Fibroblast of skin of right quadriceps (primary cell): ENCODE measurements at regions not wholly inside any gene's neighbourhood (a gene's known extent, or its start where the extent isn't known, plus 50 kb on each side); places are given as distances from the start of the nearest gene placed in this dataset.

ENCODE experiments used
- DNase-seq: peaks from one replicate; pipeline ENCODE4 v3.0.0-alpha.2; 2013

DNA sequence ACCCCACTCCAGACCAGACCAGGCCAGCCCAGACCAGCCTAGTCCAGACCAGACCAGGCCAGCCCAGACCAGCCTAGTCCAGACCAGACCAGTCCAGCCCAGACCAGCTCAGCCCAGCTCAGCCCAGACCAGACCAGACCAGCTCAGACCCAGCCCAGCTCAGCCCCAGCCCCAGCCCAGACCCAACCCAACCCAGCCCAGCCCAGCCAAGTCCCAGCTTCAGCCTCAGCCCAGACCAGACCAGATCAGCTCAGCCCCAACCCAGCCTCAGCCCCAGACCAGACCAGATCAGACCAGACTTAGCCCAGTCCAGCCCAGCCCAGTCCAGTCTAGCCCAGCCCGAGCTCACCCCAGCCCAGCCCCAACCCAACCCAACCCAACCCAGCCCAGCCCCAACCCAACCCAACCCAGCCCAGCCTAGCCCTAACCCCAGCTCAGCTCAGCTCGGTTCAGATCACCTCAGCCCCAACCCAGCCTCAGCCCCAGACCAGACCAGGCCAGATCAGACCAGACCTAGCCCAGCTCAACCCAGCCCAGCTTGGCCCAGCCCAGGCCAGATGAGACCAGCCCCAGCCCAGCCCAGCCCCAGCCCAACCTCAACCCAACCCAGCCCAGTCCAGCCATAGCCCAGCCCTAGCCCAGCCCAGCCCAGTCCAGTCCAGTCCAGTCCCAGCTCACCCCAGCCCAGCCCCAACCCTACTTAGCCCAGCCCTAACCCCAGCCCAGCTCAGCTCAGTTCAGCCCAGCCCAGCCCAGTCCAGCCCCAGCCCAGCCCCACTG lies 204.7 kb downstream of the BCL11B start:
- DNase-seq, result no peak

DNA sequence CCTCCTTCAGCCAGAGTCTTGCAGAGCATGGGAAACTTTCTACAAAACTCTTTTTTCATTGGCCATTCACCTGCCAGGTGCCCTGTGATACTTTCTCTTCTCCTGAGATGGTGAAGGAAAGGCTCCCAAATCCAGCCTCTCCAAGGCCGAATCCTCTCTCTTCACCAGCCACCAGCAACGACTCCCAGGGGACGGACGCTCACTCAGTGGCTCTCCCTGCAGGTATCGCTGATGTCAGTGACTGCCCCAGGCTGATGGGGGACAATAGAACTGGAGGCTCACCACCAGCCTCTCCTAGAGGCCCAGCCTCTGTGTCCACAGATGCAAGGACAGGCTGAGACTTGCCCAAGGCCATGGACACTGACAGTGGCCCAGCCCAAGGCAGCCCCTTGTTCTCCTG lies 204.1 kb downstream of the BCL11B start:
- DNase-seq, result no peak

DNA sequence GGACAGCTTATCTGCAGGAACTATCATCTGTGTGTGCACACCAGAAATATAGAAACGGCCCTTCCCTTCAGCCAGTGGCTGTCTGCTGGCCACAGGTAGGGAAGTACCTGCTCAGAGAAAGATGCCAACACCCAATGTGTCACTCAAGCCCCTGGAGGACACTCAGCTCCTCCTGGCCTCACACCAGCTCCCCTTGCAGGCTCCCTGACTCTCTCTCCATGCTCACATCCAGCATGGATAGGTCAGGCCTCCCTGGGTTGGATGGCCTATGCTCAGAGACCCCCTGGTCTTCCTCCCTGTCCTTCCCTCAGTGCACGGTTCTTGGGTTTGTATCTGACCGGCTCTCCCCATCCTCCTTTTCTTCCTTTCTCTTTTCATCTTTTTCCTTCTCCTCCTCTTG lies 202.1 kb downstream of the BCL11B start:
- no peak for DNase-seq

DNA sequence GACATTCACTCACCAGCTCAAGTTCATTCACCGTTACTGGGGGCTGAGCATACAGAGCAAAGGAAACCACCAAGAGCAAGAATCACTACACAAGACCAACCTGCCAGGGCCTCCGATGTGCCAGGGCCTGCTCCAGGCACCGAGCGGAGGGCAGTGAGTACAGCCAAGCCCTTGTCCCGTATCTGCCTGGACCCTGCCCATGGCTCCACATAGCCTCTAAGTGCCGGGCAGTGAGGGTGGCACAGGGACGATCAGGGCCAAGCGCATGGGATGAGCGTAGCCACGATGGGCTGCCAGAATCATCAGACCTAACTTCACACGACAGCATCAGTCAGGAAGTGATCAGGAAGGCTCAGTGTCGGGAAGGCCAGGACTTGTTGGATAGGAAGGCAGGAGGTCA lies 199.6 kb downstream of the BCL11B start:
- DNase-seq, result no peak

DNA sequence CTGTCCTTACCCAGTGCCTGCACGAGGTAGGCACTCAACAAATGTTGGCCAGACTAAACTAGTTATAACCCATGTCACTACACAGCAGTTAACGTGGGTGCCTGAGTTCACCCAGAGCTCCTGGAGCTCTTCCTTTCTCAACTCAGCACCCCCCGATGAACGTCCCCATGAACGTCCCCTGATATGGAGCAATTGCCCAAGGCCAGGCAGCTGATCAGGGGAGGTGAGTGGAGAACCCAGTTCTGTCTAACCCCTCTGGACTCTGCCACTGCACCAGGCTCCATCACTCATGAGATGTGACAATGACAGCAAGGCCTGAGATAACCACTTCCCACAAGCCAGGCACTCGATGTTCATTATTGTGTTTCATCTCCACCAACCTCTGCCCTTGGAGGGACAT lies 199.0 kb downstream of the BCL11B start:
- DNase-seq, result no peak

DNA sequence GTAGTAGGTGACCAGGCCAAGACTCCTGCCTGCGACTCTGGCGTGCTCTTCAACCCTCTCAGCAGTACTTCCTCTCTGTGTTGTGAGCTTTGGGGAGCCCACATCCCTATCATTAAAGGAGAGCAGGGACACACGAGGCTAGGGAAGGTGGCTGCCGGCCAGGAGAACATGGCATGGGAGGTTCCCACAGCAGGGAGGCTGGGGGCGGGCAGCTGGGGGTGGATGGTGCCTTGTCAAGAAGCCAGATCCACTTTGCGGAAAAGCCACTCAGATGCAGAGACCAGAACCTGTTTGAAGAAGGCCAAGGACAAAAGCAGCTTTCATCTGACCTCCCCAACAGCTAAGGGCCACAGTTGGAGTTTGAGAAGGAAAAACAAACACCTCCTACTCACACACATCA lies 198.6 kb downstream of the BCL11B start:
- DNase-seq, result no peak

DNA sequence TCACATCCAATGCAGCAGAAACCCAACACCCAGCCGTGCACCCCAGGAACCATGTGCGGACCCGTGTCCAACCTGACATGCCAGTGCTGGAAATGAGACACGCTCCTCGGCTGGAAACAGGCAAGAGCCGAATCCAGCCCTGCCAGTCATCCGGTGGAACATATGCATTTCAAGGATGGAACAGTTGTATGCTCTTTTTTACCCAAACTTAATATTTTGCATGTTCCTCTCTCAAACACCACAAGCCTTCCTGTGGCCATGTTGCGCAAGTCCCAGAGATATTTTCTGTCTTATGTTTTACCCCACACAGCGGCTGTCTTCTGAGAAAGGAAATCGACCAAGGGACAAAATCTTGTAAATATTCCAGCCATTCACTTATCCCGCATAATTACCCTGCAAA lies 196.9 kb downstream of the BCL11B start:
- DNase-seq, result peak; percentile 7

DNA sequence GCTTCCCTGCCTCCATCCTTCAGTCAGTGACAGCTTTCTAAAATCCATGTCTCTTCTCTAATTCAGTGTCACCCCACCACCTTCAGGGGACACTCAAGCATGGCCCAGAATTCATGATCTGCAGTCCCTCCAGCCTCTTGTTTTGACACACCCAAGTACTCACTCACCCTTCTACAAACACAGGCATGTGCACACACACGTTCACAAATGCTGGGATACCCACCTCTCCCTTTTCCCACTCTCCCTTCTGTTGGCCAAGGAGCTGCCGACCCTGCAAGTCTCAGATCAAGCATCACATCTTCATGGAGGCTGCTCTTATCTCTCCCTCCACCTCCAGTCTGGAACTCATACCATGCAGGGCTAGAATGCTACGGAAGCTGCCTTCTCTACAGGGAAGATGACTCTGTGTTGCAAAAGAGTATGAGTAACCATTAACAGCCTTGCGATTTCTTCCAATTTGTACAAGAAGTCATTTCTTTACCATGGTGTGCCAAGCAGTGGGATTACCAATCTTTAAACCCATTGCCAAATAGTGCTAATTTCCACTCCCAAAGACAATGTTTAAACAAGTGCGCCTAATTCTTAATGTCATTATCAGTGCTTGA lies 196.1 kb downstream of the BCL11B start:
- no peak for DNase-seq

DNA sequence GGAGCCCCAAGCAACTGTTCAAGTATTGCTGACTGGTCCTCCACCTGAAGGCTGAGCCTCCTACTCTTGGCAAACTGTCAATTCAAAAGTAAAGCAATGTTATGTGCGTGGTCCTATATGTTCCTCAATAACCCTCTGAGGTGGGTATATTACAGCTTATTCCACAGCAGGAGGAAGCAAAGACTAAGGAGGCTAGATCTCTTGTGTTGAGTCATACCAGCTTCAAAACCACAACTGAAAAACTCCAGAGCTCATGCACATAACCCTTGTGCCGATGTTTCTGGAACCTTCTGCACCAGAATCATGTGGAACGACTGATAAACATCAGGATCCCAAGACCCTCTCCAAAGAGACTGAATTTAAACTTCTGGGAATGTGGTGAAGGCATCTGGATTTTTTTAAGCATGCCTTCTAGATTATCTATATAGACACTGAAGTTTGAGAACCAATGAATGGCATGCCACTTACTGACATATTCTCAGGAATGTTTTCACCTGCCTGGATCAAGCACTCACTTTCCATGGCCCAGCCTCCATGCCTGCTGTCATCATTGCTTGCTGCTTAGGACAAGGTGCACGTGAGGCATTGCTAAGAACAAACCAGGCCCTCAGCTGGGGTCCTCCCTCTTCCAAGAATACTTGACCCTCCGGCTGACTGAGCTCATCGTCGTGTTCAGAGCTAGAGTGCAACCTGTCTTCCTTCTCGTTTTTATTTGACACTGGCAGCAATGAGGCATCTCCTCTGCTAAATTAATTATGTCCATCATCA lies 194.7 kb downstream of the BCL11B start:
- peak; percentile 28 for DNase-seq

DNA sequence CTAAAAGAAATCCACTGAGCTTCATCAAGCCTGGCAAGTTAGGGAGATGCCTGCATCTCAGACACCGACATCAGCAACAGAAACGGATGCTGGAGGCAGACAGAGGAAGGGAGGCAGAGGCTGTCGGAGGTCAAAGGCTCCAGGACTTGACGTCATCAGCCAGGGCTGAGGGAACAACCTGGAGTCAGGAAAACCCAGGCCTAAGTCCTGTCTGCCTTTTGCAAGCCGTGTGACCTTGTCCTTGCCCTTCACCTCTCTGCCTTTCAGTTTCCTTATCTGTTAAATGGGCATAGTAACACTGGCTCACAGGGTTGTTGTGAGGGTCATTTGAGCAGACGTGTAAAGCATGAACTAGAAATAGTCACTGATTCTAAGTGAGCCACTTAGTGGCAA lies 194.2 kb downstream of the BCL11B start:
- no peak for DNase-seq

DNA sequence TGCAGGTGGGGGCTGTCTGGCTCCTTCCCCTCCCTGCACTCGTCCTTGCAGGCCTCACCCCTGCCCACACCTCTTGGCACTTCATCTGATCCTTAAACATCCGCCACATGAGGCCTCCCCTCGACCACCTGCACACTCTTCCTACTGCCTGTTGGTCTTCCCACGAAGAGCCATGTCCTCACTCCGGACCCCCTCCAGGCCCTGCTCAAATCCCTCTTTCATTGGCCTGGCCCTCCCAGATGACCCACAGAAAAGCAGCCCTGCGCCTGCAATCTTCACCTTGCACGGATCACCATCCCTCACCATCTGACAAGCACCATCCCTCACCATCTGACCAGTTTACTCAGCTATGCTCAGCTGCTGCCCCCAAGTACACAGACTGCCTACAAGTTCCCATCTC lies 193.6 kb downstream of the BCL11B start:
- no peak for DNase-seq

DNA sequence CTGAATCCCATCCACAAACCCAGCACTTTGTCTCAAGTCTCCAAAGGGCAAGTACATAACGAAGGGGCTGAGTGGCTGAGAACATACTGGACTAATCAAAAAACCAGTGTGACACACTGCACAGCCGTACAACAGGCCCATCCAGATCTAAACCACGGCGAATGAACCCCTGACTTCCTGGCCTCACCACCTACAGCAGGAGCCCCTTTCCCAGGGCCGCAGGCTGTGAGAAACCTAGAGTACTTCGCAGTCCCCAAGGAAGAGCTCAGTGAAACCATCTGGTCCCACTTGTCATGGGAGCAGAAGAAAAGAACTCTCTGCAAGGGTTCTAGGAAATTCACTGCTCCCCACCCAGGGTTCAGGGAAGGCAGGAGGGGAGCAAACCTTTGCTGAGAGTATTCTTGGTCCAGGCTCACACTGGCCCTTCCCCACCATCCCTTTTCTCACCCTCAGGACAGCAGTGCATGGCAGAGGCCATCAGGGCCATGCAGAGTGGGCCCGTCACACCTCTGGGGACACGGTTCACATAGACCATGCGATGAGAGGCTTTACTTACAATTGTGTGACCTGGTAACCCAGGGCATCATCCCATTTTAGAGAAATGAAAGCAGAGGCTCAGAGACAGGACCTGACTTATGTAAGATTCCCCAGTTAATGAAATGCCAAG lies 192.8 kb downstream of the BCL11B start:
- no peak for DNase-seq

DNA sequence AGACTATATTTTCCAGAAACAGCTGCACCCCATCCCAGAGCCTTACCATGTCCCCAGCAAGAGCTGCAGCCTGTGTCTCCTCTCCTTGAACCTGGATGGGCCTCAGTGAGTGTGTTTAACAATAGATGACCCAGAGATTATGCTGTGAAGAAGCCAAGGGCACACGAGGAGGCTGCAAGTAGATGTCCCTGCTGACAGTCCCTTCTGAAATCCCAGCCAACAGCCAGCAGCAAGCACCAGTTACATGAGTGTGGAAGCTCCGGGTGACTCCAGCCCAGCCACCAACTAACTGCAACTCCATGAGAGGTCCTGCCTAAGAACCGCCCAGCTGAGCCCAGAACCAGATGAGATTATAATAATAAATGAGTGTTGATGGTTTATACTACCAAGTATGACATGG lies 191.7 kb downstream of the BCL11B start:
- no peak for DNase-seq

DNA sequence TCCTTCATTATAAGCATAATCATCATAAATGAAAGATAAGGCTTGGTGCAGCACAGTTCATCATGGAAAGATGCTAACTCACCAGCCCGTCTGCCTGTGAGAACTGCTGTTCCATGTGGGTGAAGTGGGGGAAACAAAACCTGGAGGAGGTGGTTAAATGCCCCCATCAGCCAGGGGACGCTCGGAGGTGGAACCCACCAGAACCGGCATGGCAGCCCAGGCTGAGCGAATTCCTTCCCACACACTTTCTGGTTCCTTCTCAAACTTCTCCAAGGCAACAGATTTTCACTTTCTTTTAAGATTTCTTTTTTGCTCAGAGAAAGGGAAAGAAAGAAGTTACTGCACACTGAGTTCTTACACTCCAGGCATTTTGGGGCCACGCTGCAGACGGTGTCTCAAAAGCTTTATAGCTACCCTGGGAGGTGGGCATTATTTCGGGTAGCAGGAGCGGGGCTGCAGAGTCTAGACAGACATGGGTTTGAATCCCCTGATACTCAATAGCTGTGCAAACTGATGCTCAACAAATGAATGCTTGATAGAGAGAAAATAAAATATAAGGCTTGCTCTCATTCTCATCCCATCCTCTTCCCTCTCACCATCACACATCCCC lies 190.7 kb downstream of the BCL11B start:
- DNase-seq, result no peak

DNA sequence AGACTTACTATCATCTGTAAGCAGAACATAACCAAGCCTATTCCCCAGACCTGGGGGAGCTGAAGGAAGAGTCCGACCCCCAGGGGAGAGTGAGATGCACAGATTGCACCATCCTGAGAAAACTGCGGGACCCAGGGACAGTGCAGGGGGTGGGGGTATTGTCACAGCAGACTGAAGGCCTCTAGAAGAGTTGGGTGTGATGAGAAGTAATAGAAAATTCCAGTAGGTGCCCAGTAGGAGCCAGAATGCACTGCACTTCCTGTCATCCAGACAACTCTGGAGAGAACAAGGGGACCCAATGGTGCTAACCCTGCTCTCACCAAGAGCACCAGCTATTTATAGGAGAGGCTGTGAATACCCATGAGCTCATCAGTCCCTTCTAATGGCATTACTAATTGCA lies 190.1 kb downstream of the BCL11B start:
- no peak for DNase-seq

DNA sequence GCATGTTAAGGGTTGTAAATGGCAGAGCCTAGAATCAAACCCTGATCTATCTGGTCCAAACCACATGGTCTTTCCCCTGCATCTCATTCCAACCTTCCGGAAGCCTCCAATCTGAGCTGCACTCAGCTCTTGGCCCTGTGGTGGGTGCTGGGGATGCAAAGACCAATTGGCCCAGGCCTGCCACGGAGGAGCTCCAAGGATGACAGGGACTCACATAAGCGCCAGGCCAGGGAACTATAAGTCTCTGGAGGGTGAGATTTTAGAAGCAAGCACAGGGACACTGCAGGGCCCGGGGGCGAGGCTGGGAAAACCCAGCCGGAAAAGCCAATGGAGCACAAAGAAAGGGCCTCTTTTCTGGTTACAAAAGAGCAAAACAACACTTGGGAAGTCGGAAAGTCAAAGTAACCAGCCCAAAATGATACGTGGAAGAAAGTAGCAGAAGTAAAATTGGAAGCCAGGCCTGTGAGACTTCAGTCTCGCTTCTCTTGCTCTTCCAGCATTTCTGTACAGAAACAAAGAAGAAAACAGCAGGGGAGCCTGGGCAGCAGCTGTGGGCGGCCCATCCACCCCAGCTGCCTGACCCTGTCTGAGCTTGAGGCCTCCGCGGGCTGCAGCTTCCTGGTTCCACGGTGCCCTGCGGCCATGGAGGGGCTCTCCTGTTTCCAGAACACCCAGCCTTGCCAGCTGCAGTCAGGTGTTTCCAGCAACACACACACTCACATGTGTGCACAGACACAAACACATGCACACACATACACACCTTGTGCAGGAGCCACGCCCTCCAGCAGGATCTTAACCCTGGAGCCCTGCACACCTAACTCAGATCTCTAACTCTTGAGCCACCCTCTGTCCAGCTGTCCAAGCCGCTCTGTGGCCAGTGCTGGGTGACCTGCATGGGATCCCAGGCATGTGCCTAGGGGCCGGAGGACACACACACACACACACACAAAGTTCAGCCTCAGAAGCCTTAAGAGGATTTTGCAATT lies 178.2 kb downstream of the BCL11B start:
- no peak for DNase-seq

DNA sequence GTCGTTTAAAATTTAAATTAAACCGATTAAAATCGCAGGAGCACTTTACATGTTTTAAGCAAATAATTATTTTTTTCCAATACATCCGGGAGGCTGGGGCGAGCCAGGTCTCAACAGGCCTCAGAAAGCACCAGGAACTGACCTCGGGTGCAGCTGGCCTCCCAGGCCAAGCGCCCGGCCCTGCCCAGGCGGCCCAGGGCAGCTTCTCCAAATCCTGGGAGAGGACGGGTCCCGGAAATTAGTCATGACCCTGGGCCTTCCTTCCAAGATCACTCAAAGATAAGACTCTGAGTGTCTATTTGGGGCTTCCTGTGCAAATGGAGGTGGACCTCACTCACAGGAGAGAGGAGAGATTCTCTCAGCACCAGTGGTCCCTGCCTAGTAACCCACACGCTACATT lies 177.1 kb downstream of the BCL11B start:
- no peak for DNase-seq

DNA sequence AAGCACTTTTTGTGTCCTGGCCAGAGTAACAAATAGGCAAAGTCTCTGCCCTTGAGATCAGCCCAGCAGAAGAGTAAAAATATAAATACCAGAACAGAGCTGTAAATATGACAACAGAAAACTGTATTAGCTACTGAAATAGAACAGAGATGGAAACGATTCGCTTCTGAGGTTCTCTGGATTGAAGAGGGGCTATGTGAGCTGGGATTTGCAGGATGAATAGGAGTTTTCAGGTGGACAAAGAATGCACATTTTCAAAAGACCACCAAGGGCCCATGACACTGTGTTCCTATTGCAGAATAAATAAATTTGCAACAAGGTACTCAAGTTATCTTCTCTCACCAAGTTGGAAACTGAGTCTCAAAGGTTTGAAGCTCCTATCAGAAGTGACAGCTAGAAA lies 176.6 kb downstream of the BCL11B start:
- no peak for DNase-seq

DNA sequence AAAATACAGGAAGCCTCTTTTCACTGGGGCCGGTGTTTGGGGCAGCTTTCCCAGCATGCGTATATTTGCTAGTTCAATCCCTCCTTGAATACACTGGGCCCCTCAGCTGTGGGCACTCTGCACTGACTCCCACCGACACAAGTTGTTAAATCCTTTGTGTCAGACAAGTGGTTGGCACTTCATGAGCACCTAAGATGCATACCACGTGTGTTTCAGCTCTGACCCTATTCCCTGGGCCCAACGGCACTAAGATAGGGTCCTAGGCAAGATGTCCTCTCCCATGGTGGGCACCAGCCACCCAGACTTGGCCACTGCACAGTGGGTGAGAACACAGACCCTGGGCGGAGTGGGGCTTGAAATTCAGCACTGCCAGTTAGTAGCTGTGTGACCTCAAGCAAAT lies 173.8 kb downstream of the BCL11B start:
- no peak for DNase-seq

DNA sequence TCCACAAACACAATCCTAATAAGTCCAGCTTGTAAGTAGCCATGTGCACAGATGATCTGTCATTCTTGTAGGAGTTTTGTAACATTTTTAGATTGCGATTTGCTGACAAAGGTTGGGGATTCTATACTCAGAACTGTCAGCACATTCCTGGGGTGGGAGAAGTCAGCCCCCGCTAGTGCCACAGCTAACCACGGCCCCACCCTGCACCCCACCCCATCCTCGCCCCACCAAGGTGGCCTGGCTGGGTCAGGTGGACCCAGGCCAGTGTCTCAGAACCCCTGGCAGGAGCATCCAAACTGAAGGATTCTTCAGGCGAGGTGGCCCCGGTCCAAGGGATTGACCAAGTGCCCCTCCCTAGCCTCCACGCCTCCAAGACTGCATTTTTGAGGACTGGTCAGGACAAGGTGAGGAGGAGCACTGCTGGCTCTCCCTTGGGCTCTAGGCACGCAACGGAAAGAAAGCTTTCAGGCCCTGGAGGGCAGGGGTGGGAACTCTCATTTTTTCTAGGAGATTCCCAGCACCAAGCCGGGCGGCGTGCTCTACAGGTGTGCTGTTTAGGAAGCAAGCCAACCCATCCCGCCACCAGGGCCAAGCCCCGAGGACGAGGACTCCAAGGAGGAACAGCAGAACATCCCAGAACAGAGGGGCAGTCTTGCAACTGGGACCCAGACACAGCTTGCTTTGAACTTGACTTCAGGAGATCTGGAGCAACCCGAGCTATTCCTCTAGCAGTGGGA lies 172.8 kb downstream of the BCL11B start:
- DNase-seq, result no peak
